ENCODE measurements at regions not wholly inside any gene's neighbourhood (a gene's known extent, or its start where the extent isn't known, plus 50 kb on each side); places are given as distances from the start of the nearest gene placed in this dataset.

- no peak for TF ChIP-seq EZH2 (IDR thresholded peaks at IDR 0.05; ENCODE audit: borderline replicate concordance, insufficient read depth, low read length, poor library complexity, severe bottlenecking)
- TF ChIP-seq, protein P1, sequence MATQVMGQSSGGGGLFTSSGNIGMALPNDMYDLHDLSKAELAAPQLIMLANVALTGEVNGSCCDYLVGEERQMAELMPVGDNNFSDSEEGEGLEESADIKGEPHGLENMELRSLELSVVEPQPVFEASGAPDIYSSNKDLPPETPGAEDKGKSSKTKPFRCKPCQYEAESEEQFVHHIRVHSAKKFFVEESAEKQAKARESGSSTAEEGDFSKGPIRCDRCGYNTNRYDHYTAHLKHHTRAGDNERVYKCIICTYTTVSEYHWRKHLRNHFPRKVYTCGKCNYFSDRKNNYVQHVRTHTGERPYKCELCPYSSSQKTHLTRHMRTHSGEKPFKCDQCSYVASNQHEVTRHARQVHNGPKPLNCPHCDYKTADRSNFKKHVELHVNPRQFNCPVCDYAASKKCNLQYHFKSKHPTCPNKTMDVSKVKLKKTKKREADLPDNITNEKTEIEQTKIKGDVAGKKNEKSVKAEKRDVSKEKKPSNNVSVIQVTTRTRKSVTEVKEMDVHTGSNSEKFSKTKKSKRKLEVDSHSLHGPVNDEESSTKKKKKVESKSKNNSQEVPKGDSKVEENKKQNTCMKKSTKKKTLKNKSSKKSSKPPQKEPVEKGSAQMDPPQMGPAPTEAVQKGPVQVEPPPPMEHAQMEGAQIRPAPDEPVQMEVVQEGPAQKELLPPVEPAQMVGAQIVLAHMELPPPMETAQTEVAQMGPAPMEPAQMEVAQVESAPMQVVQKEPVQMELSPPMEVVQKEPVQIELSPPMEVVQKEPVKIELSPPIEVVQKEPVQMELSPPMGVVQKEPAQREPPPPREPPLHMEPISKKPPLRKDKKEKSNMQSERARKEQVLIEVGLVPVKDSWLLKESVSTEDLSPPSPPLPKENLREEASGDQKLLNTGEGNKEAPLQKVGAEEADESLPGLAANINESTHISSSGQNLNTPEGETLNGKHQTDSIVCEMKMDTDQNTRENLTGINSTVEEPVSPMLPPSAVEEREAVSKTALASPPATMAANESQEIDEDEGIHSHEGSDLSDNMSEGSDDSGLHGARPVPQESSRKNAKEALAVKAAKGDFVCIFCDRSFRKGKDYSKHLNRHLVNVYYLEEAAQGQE (IDR thresholded peaks at IDR 0.05; ENCODE audit: borderline replicate concordance) = no peak
- TF ChIP-seq POLR2AphosphoS5 (IDR thresholded peaks at IDR 0.05) = no peak
- TF ChIP-seq, protein P2, sequence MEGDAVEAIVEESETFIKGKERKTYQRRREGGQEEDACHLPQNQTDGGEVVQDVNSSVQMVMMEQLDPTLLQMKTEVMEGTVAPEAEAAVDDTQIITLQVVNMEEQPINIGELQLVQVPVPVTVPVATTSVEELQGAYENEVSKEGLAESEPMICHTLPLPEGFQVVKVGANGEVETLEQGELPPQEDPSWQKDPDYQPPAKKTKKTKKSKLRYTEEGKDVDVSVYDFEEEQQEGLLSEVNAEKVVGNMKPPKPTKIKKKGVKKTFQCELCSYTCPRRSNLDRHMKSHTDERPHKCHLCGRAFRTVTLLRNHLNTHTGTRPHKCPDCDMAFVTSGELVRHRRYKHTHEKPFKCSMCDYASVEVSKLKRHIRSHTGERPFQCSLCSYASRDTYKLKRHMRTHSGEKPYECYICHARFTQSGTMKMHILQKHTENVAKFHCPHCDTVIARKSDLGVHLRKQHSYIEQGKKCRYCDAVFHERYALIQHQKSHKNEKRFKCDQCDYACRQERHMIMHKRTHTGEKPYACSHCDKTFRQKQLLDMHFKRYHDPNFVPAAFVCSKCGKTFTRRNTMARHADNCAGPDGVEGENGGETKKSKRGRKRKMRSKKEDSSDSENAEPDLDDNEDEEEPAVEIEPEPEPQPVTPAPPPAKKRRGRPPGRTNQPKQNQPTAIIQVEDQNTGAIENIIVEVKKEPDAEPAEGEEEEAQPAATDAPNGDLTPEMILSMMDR (IDR thresholded peaks at IDR 0.05; ENCODE audit: poor library complexity, severe bottlenecking) = no peak
- TF ChIP-seq RAD21 (conservative IDR thresholded peaks at IDR 0.05) = no peak
- TF ChIP-seq MXI1 (conservative IDR thresholded peaks at IDR 0.05; ENCODE audit: poor library complexity, severe bottlenecking) = no peak
- no peak for TF ChIP-seq EP300 (conservative IDR thresholded peaks at IDR 0.05; ENCODE audit: poor library complexity, severe bottlenecking)
- no peak for TF ChIP-seq TAF1 (IDR thresholded peaks at IDR 0.05; ENCODE audit: low read depth)
- no peak for TF ChIP-seq SMC3 (conservative IDR thresholded peaks at IDR 0.05; ENCODE audit: poor library complexity)
Observed at GRCh38 chr11:127524618-127525017, 524.0 kb upstream of the KIRREL3 start.
